ENCODE measurements at regions not wholly inside any gene's neighbourhood (a gene's known extent, or its start where the extent isn't known, plus 50 kb on each side); places are given as distances from the start of the nearest gene placed in this dataset.

DNA sequence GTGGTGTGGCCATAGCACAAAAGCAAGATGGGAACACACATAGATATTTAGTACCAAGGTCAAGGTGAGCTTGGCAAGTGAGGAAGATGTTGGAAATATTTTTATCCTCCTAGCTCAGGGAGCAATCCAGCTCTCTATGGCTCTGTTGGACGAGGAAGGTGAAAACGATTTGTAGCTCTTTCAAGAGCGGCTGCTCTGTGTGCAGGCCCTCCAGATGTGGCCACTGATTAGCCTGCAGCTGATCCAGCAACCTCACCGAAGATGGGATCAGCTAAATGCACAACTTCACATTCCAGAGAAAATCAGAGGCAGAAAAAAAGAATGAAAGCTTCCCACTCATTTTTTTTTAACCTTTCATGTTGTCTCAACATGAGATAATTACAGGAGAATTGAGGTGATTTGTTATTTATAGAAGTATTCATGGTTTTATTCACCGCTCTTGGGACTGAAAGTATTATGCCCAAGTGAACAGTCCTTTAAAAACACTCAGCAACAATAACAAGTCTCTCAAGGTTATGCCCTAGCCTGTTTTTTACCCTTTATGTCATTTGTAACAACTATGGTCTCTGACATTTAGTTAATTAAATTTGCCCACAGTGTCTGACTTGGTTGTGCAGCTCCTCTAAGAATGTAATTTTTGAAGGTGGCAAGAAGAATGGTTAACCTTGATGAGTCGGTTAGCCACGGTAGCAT lies 213.6 kb upstream of the ADARB2 start:
- peaks cover 3% of the 10 kb centered on the region; the same call in 1 of the 2 replicates for H3K9me2 ChIP-seq (ENCODE audit: insufficient read depth)
- TF ChIP-seq ZNF114 (CRISPR knock-in tag; IDR thresholded peaks at IDR 0.05) (no peak), CREB1 (CRISPR knock-in tag; IDR thresholded peaks at IDR 0.05; ENCODE audit: low read depth) (no peak), POLR2AphosphoS5 (IDR thresholded peaks at IDR 0.05; ENCODE audit: low read depth) (no peak), ZNF462 (CRISPR knock-in tag; IDR thresholded peaks at IDR 0.05) (no peak), ZNF331 (CRISPR knock-in tag; IDR thresholded peaks at IDR 0.05; ENCODE audit: low read depth) (no peak), ETS1 (IDR thresholded peaks at IDR 0.05) (no peak), NANOG (IDR thresholded peaks at IDR 0.05; ENCODE audit: borderline replicate concordance) (no peak), EZH2 (IDR thresholded peaks at IDR 0.05; ENCODE audit: low read depth, unreplicated experiment) (no peak), EZH2phosphoT487 (IDR thresholded peaks at IDR 0.05; ENCODE audit: unreplicated experiment) (no peak), STAT1 (IDR thresholded peaks at IDR 0.05; ENCODE audit: unreplicated experiment) (no peak)
- H3K4me1 ChIP-seq (ENCODE audit: insufficient read depth), result no peaks in the 10 kb centered on the region
- H3K9me3 Mint-ChIP-seq, result no peaks in the 10 kb centered on the region
- H2AFZ ChIP-seq, result no peak overlapping the region
- no peaks in the 10 kb centered on the region for H3K27me3 ChIP-seq (ENCODE audit: insufficient read depth)
- H3K27ac ChIP-seq (ENCODE audit: low read depth), result no peak overlapping the region
- no peak overlapping the region for H3K4me3 ChIP-seq
- H4K20me1 ChIP-seq (replicated peaks; ENCODE audit: insufficient read depth), result no peaks in the 10 kb centered on the region
- no peaks in the 10 kb centered on the region for H3K79me2 ChIP-seq (replicated peaks; ENCODE audit: insufficient read depth)
- no peaks in the 10 kb centered on the region for H3F3A ChIP-seq (replicated peaks; ENCODE audit: low read depth)
- H3K36me3 ChIP-seq (ENCODE audit: insufficient read depth), result no peaks in the 10 kb centered on the region
- H3K4me2 ChIP-seq, result no peak overlapping the region
- H3K27me3 Mint-ChIP-seq (ENCODE audit: insufficient read depth, low read depth, poor library complexity), result peaks cover 7% of the 10 kb centered on the region
- no peaks in the 10 kb centered on the region for H3K36me3 Mint-ChIP-seq (ENCODE audit: low read depth)
- no peak overlapping the region for H3K4me3 Mint-ChIP-seq
- ATAC-seq (no peak), DNase-seq (ENCODE audit: low spot score) (no peak)
- no peaks in the 10 kb centered on the region for H3K4me1 Mint-ChIP-seq
- no peak overlapping the region for H3K27ac Mint-ChIP-seq
